ENCODE measurements at regions not wholly inside any gene's neighbourhood (a gene's known extent, or its start where the extent isn't known, plus 50 kb on each side); places are given as distances from the start of the nearest gene placed in this dataset.

DNA sequence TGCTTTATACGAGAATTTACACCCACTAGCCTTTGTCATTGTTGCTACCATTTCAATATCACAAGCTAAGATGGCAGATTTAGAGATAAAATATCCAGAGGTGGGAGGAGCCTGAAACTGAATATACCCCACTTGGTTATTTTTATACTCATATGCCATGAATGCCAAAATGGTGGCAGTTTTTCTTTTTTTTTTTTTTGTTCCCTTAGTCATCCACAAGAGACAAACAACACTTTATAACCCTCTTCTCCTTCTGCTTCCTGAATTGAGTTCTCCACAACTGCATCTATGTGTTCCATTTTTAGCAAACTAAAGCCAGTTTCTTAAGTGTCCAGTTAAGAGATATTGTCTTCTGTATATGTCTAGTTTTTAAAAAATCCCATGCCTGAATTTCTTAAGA lies 558.4 kb downstream of the LMO4 start (continued):
- no peak for TF ChIP-seq PPARA (CRISPR knock-in tag; IDR thresholded peaks at IDR 0.05; ENCODE audit: borderline replicate concordance)
- TF ChIP-seq TCF4 (CRISPR knock-in tag; IDR thresholded peaks at IDR 0.05; ENCODE audit: borderline replicate concordance) = no peak

DNA sequence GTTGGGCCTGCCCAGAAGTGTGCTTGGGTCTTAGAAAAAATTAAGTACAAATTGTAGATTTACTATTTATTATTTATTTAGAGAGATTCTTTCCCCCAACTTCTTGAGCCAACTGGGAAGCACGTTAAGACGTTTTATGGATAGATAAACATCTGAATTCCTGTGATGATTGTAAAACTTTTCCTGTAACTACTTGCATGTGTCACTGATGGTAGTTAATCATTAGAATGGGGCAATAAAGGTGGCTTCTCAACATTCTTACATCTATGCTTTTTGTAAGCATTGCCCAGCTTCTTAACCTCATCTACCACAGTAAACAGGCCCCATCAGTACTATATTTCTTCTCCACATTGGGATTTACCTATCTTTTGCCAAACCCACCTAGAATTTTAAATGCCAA lies 559.8 kb downstream of the LMO4 start:
- no peak for ATAC-seq
- TF ChIP-seq ZFP3 (CRISPR knock-in tag; IDR thresholded peaks at IDR 0.05) = no peak
- TF ChIP-seq, protein P1, sequence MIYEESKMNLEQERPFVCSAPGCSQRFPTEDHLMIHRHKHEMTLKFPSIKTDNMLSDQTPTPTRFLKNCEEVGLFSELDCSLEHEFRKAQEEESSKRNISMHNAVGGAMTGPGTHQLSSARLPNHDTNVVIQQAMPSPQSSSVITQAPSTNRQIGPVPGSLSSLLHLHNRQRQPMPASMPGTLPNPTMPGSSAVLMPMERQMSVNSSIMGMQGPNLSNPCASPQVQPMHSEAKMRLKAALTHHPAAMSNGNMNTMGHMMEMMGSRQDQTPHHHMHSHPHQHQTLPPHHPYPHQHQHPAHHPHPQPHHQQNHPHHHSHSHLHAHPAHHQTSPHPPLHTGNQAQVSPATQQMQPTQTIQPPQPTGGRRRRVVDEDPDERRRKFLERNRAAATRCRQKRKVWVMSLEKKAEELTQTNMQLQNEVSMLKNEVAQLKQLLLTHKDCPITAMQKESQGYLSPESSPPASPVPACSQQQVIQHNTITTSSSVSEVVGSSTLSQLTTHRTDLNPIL (CRISPR knock-in tag; IDR thresholded peaks at IDR 0.05; ENCODE audit: low read depth) = no peak
- no peak for TF ChIP-seq ZC3H10 (CRISPR knock-in tag; IDR thresholded peaks at IDR 0.05)

DNA sequence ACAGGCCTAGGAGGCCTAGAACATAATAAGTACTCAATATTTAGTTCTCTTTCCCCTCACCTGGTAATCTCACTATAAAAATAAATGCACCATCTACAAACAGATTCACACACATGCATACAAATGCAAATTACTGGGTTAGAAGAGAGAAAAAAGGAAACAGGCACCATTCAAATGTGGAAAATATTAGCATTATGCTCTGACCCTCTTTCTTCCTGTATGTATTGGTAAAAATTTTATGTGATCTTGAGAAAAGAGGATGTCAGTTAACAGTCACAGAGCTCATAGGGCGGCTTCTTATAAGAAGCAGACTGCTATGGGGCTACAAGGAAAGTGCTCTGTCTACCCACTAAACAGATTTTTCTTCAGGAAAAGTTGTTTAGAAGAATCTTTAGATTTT lies 565.4 kb downstream of the LMO4 start:
- ATAC-seq = no peak
- TF ChIP-seq TCF4 (CRISPR knock-in tag; IDR thresholded peaks at IDR 0.05; ENCODE audit: borderline replicate concordance) = no peak

DNA sequence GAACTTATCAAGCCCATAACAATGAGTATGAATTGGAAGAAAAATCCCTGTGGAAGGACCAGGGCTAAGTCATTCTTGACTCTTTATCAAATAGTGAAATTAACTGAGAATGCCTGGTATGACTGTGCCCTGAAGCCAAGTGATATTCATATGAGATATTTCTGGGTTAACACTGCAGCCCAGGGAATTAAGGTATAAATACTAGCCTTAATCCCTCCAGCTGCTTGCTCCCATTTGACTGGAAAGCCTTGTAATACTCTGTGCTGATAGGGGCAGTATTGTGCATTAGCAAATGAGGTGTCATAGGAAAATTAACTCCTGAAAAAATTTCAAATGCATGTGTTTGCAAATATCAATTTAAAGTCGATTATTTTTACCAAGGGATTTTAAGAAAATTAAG lies 568.8 kb downstream of the LMO4 start:
- ATAC-seq = no peak
- TF ChIP-seq ARNTL (CRISPR knock-in tag; IDR thresholded peaks at IDR 0.05; ENCODE audit: borderline replicate concordance, low read depth) (no peak), ZC3H10 (CRISPR knock-in tag; IDR thresholded peaks at IDR 0.05) (no peak), ESRRG (CRISPR knock-in tag; IDR thresholded peaks at IDR 0.05) (no peak), OSR1 (CRISPR knock-in tag; IDR thresholded peaks at IDR 0.05) (no peak), CSDC2 (CRISPR knock-in tag; IDR thresholded peaks at IDR 0.05) (no peak), ZNF565 (CRISPR knock-in tag; conservative IDR thresholded peaks at IDR 0.05; ENCODE audit: low read depth) (no peak), ZFP3 (CRISPR knock-in tag; IDR thresholded peaks at IDR 0.05) (no peak), GLIS3 (CRISPR knock-in tag; IDR thresholded peaks at IDR 0.05) (no peak), ISL1 (CRISPR knock-in tag; IDR thresholded peaks at IDR 0.05) (no peak)
- TF ChIP-seq, protein P1 (CRISPR knock-in tag; IDR thresholded peaks at IDR 0.05; ENCODE audit: low read depth) = no peak

DNA sequence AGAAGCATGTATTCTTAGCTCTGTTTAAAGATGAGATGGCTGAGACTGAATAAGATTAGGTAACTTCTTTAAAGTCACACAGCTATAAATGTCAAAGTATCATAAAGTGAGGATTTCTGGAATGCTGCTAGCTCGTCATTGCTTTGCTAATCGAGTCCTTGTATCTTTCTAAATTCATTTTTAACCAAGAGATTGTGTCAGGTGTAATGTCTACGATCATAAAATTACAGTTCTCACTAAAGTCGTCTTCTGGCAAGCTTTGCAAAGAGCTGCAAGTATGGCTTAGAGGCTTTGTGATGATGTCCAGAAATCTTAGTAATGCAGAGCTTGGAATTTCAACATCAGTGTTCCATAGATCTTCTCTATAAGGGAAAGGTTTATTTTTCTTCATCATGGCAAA lies 569.8 kb downstream of the LMO4 start:
- TF ChIP-seq, protein P2, sequence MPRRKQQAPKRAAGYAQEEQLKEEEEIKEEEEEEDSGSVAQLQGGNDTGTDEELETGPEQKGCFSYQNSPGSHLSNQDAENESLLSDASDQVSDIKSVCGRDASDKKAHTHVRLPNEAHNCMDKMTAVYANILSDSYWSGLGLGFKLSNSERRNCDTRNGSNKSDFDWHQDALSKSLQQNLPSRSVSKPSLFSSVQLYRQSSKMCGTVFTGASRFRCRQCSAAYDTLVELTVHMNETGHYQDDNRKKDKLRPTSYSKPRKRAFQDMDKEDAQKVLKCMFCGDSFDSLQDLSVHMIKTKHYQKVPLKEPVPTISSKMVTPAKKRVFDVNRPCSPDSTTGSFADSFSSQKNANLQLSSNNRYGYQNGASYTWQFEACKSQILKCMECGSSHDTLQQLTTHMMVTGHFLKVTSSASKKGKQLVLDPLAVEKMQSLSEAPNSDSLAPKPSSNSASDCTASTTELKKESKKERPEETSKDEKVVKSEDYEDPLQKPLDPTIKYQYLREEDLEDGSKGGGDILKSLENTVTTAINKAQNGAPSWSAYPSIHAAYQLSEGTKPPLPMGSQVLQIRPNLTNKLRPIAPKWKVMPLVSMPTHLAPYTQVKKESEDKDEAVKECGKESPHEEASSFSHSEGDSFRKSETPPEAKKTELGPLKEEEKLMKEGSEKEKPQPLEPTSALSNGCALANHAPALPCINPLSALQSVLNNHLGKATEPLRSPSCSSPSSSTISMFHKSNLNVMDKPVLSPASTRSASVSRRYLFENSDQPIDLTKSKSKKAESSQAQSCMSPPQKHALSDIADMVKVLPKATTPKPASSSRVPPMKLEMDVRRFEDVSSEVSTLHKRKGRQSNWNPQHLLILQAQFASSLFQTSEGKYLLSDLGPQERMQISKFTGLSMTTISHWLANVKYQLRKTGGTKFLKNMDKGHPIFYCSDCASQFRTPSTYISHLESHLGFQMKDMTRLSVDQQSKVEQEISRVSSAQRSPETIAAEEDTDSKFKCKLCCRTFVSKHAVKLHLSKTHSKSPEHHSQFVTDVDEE (CRISPR knock-in tag; IDR thresholded peaks at IDR 0.05) = no peak
- TF ChIP-seq TCF4 (CRISPR knock-in tag; IDR thresholded peaks at IDR 0.05; ENCODE audit: borderline replicate concordance) (no peak), ZFP3 (CRISPR knock-in tag; IDR thresholded peaks at IDR 0.05) (no peak), TOX (CRISPR knock-in tag; IDR thresholded peaks at IDR 0.05; ENCODE audit: borderline replicate concordance) (peak; percentile 32; the same call in 1 of the 2 replicates), SNAI2 (CRISPR knock-in tag; IDR thresholded peaks at IDR 0.05) (no peak), ZC3H10 (CRISPR knock-in tag; IDR thresholded peaks at IDR 0.05) (no peak)
- TF ChIP-seq, protein P3, sequence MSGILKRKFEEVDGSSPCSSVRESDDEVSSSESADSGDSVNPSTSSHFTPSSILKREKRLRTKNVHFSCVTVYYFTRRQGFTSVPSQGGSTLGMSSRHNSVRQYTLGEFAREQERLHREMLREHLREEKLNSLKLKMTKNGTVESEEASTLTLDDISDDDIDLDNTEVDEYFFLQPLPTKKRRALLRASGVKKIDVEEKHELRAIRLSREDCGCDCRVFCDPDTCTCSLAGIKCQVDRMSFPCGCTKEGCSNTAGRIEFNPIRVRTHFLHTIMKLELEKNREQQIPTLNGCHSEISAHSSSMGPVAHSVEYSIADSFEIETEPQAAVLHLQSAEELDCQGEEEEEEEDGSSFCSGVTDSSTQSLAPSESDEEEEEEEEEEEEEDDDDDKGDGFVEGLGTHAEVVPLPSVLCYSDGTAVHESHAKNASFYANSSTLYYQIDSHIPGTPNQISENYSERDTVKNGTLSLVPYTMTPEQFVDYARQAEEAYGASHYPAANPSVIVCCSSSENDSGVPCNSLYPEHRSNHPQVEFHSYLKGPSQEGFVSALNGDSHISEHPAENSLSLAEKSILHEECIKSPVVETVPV (CRISPR knock-in tag; IDR thresholded peaks at IDR 0.05) = no peak
- ATAC-seq = no peak

DNA sequence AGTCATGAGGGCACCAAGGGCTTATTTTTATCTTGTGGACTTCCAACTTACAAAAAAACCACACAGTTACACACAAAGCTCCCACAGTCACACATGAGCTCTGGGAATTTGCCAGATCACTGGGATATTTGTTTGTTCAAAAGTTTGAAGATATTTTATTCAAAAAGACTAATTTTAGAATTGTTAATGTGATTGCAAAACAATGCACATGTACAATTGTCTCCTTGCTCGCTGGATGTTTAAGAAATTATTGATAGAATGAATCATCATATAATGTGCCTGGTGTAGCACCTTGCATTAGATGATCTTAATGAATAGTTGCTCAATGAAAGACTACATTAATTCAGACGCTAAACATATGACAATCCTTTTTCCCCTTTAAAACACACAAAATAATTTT lies 570.3 kb downstream of the LMO4 start:
- ATAC-seq = no peak
- TF ChIP-seq, protein P2 (CRISPR knock-in tag; IDR thresholded peaks at IDR 0.05) = no peak
- no peak for TF ChIP-seq ZNF70 (CRISPR knock-in tag; IDR thresholded peaks at IDR 0.05)
- TF ChIP-seq, protein P4, sequence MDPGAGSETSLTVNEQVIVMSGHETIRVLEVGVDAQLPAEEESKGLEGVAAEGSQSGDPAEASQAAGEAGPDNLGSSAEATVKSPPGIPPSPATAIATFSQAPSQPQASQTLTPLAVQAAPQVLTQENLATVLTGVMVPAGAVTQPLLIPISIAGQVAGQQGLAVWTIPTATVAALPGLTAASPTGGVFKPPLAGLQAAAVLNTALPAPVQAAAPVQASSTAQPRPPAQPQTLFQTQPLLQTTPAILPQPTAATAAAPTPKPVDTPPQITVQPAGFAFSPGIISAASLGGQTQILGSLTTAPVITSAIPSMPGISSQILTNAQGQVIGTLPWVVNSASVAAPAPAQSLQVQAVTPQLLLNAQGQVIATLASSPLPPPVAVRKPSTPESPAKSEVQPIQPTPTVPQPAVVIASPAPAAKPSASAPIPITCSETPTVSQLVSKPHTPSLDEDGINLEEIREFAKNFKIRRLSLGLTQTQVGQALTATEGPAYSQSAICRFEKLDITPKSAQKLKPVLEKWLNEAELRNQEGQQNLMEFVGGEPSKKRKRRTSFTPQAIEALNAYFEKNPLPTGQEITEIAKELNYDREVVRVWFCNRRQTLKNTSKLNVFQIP (CRISPR knock-in tag; IDR thresholded peaks at IDR 0.05; ENCODE audit: borderline replicate concordance, low read depth) = no peak
- TF ChIP-seq, protein P5, sequence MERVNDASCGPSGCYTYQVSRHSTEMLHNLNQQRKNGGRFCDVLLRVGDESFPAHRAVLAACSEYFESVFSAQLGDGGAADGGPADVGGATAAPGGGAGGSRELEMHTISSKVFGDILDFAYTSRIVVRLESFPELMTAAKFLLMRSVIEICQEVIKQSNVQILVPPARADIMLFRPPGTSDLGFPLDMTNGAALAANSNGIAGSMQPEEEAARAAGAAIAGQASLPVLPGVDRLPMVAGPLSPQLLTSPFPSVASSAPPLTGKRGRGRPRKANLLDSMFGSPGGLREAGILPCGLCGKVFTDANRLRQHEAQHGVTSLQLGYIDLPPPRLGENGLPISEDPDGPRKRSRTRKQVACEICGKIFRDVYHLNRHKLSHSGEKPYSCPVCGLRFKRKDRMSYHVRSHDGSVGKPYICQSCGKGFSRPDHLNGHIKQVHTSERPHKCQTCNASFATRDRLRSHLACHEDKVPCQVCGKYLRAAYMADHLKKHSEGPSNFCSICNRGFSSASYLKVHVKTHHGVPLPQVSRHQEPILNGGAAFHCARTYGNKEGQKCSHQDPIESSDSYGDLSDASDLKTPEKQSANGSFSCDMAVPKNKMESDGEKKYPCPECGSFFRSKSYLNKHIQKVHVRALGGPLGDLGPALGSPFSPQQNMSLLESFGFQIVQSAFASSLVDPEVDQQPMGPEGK (CRISPR knock-in tag; IDR thresholded peaks at IDR 0.05; ENCODE audit: borderline replicate concordance) = no peak
- no peak for TF ChIP-seq PPARA (CRISPR knock-in tag; IDR thresholded peaks at IDR 0.05; ENCODE audit: borderline replicate concordance)
- TF ChIP-seq TCF4 (CRISPR knock-in tag; IDR thresholded peaks at IDR 0.05; ENCODE audit: borderline replicate concordance) = no peak
